ENCODE measurements at regions not wholly inside any gene's neighbourhood (a gene's known extent, or its start where the extent isn't known, plus 50 kb on each side); places are given as distances from the start of the nearest gene placed in this dataset.

DNA sequence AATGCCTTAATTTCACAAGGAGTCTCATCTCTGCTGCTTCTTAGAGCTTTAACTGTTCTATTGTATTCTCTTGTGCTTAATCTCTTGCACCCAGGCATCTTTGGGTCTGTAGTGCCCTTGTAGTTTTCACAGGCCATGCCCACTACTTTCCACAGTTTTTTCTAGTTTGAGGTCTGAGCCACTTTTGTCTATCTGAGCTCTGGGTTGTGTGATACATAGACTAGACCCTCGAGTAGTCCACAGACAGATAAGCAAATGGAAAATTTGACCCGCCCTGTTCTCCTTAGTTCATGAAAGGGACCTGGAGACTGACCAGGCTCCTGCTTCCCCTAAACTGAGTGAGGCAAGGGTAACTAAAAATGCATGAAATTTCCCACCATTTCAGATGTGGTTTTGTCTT lies 466.8 kb upstream of the ZEB2 start:
- no peaks in the 10 kb centered on the region for H3K9me3 ChIP-seq (ENCODE audit: control insufficient read depth, insufficient read depth, low read depth, low read length)
- no peak for TF ChIP-seq EZH2 (IDR thresholded peaks at IDR 0.05; ENCODE audit: low read length, missing control alignments)
- TF ChIP-seq, protein P1, sequence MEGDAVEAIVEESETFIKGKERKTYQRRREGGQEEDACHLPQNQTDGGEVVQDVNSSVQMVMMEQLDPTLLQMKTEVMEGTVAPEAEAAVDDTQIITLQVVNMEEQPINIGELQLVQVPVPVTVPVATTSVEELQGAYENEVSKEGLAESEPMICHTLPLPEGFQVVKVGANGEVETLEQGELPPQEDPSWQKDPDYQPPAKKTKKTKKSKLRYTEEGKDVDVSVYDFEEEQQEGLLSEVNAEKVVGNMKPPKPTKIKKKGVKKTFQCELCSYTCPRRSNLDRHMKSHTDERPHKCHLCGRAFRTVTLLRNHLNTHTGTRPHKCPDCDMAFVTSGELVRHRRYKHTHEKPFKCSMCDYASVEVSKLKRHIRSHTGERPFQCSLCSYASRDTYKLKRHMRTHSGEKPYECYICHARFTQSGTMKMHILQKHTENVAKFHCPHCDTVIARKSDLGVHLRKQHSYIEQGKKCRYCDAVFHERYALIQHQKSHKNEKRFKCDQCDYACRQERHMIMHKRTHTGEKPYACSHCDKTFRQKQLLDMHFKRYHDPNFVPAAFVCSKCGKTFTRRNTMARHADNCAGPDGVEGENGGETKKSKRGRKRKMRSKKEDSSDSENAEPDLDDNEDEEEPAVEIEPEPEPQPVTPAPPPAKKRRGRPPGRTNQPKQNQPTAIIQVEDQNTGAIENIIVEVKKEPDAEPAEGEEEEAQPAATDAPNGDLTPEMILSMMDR (conservative IDR thresholded peaks at IDR 0.05 in 1 of 2, IDR thresholded peaks at IDR 0.05 in 1 of 2; ENCODE audit: low read depth in 1 of 2, low read length in 2 of 2): no peak
- DNase-seq (ENCODE audit: low read depth in 2 of 2): no peak

DNA sequence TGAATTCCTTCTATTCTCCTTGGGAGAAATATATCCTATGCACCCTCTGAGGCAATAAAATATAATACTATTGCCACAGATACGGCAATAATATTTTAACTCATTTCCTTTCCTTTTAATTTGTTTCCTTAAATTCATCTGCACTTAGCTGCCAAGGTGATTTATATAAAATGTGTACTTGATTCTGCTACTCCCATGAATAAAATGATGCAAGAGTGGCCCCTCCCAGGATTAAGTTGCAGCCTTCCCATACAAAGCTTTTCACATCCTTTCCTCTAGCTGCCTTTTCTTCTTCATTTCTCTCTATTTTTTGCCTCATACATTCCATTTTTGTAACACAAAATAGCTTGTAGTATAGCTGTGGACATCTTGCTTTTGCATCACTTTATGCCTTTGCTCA lies 464.1 kb upstream of the ZEB2 start:
- no peaks in the 10 kb centered on the region for H3K4me1 ChIP-seq (ENCODE audit: control insufficient read depth, extremely low read depth, insufficient read depth, low read length)
- no peak for TF ChIP-seq EZH2 (IDR thresholded peaks at IDR 0.05; ENCODE audit: low read length, missing control alignments)
- TF ChIP-seq, protein P1 (conservative IDR thresholded peaks at IDR 0.05 in 1 of 2, IDR thresholded peaks at IDR 0.05 in 1 of 2; ENCODE audit: low read depth in 1 of 2, low read length in 2 of 2): no peak
- H2AFZ ChIP-seq (ENCODE audit: low read length): no peak overlapping the region

More for the DNA sequence above, 466.8 kb upstream of the ZEB2 start:
- Histone ChIP-seq H3K4me2 (ENCODE audit: extremely low read depth, insufficient read depth, low read length) (no peak overlapping the region), H3K79me2 (ENCODE audit: control insufficient read depth, insufficient read depth, low read length) (no peaks in the 10 kb centered on the region), H3K4me1 (ENCODE audit: control insufficient read depth, extremely low read depth, insufficient read depth, low read length) (no peaks in the 10 kb centered on the region), H3K27me3 (ENCODE audit: control insufficient read depth, insufficient read depth, low read length) (no peaks in the 10 kb centered on the region), H4K20me1 (ENCODE audit: control insufficient read depth, extremely low read depth, insufficient read depth, low read length) (no peaks in the 10 kb centered on the region), H2AFZ (ENCODE audit: low read length) (no peak overlapping the region), H3K9ac (ENCODE audit: insufficient read depth, low read length) (no peak overlapping the region), H3K27ac (ENCODE audit: insufficient read depth, low read length) (no peak overlapping the region), H3K4me3 (replicated peaks in 1 of 4; ENCODE audit: control extremely low read depth in 1 of 4, insufficient read depth in 1 of 4, low read depth in 3 of 4, low read length in 4 of 4) (no peak overlapping the region), H3K36me3 (ENCODE audit: control insufficient read depth, insufficient read depth, low read length) (no peaks in the 10 kb centered on the region)

DNA sequence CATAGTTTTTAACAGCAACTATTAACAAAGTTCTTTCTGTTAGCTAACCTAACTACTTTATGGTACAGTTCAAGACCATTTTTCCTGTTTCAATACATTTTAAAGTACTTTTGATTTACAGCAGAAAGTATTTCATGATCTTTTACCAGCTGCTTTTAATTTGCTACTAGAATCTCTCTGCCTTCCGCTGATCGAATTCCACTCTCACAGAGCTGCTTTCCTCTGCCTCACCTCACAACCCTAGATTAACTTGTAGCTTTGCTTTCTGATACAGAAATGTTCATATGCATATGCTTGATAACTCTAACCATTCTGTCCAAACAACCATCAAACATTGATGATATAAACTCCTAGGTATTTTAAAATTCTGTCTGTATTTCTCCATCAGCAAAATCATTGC lies 463.2 kb upstream of the ZEB2 start:
- Histone ChIP-seq H3K27me3 (ENCODE audit: control insufficient read depth, insufficient read depth, low read length) (no peaks in the 10 kb centered on the region), H3K9me3 (ENCODE audit: control insufficient read depth, insufficient read depth, low read depth, low read length) (no peaks in the 10 kb centered on the region), H3K9ac (ENCODE audit: insufficient read depth, low read length) (no peak overlapping the region), H4K20me1 (ENCODE audit: control insufficient read depth, extremely low read depth, insufficient read depth, low read length) (no peaks in the 10 kb centered on the region), H3K79me2 (ENCODE audit: control insufficient read depth, insufficient read depth, low read length) (no peaks in the 10 kb centered on the region), H3K4me1 (ENCODE audit: control insufficient read depth, extremely low read depth, insufficient read depth, low read length) (no peaks in the 10 kb centered on the region), H3K4me3 (replicated peaks in 1 of 4; ENCODE audit: control extremely low read depth in 1 of 4, insufficient read depth in 1 of 4, low read depth in 3 of 4, low read length in 4 of 4) (no peak overlapping the region), H3K27ac (ENCODE audit: insufficient read depth, low read length) (no peak overlapping the region), H2AFZ (ENCODE audit: low read length) (no peak overlapping the region), H3K4me2 (ENCODE audit: extremely low read depth, insufficient read depth, low read length) (no peak overlapping the region), H3K36me3 (ENCODE audit: control insufficient read depth, insufficient read depth, low read length) (no peaks in the 10 kb centered on the region)
- TF ChIP-seq, protein P1 (conservative IDR thresholded peaks at IDR 0.05 in 1 of 2, IDR thresholded peaks at IDR 0.05 in 1 of 2; ENCODE audit: low read depth in 1 of 2, low read length in 2 of 2): no peak
- no peak for TF ChIP-seq EZH2 (IDR thresholded peaks at IDR 0.05; ENCODE audit: low read length, missing control alignments)
- no peak for DNase-seq (ENCODE audit: low read depth in 2 of 2)

More for the DNA sequence above, 464.1 kb upstream of the ZEB2 start:
- DNase-seq (ENCODE audit: low read depth in 2 of 2): peak in 1 of 2 donors; percentile 25
- Histone ChIP-seq H3K36me3 (ENCODE audit: control insufficient read depth, insufficient read depth, low read length) (no peaks in the 10 kb centered on the region), H3K4me3 (replicated peaks in 1 of 4; ENCODE audit: control extremely low read depth in 1 of 4, insufficient read depth in 1 of 4, low read depth in 3 of 4, low read length in 4 of 4) (no peak overlapping the region), H4K20me1 (ENCODE audit: control insufficient read depth, extremely low read depth, insufficient read depth, low read length) (no peaks in the 10 kb centered on the region), H3K27me3 (ENCODE audit: control insufficient read depth, insufficient read depth, low read length) (no peaks in the 10 kb centered on the region), H3K9ac (ENCODE audit: insufficient read depth, low read length) (no peak overlapping the region), H3K4me2 (ENCODE audit: extremely low read depth, insufficient read depth, low read length) (no peak overlapping the region), H3K79me2 (ENCODE audit: control insufficient read depth, insufficient read depth, low read length) (no peaks in the 10 kb centered on the region), H3K27ac (ENCODE audit: insufficient read depth, low read length) (no peak overlapping the region), H3K9me3 (ENCODE audit: control insufficient read depth, insufficient read depth, low read depth, low read length) (no peaks in the 10 kb centered on the region)

All from fibroblast of lung (primary cell).